Neuronal stem cell (in vitro differentiated cells): ENCODE measurements at regions not wholly inside any gene's neighbourhood (a gene's known extent, or its start where the extent isn't known, plus 50 kb on each side); places are given as distances from the start of the nearest gene placed in this dataset.

ENCODE experiments used
- DNase-seq: peaks from one replicate; pipeline ENCODE4 v3.0.0-alpha.2; 2013; ENCODE audit warnings: low spot score
- H2AFZ ChIP-seq: one replicate; pipeline ENCODE4 v1.6.1; 2013; ENCODE audit warnings: mild to moderate bottlenecking, low read length, inconsistent platforms
- H2AK5ac ChIP-seq: 2 replicates; pipeline ENCODE4 v1.6.1; 2013; ENCODE audit warnings: low read depth, mild to moderate bottlenecking, inconsistent platforms, low read length, moderate library complexity, mixed read lengths
- H2BK120ac ChIP-seq: 2 replicates; pipeline ENCODE4 v1.6.1; 2013; ENCODE audit warnings: low read depth, mild to moderate bottlenecking, inconsistent platforms, low read length, moderate library complexity, mixed read lengths
- H2BK12ac ChIP-seq: one replicate; pipeline ENCODE4 v1.6.1; 2013; ENCODE audit warnings: low read length, inconsistent platforms
- H2BK15ac ChIP-seq: 2 replicates; pipeline ENCODE4 v1.6.1; 2013; ENCODE audit warnings: mild to moderate bottlenecking, low read length, inconsistent platforms, mixed read lengths
- H2BK5ac ChIP-seq: one replicate; pipeline ENCODE4 v1.6.1; 2013; ENCODE audit warnings: inconsistent platforms, mild to moderate bottlenecking, low read length, moderate library complexity
- H3K14ac ChIP-seq: one replicate; pipeline ENCODE4 v1.6.1; 2013; ENCODE audit warnings: low read length, inconsistent platforms
- H3K18ac ChIP-seq: 2 replicates; pipeline ENCODE4 v1.6.1; 2013; ENCODE audit warnings: low read length, inconsistent platforms
- H3K23ac ChIP-seq: 2 replicates; pipeline ENCODE4 v1.6.1; 2013; ENCODE audit warnings: low read depth, mild to moderate bottlenecking, mixed read lengths, low read length, inconsistent platforms; ENCODE audit not compliant: poor library complexity
- H3K27ac ChIP-seq: replicated peaks from 3 replicates; pipeline ENCODE4 v1.5.1; 2013; ENCODE audit warnings: low read length, inconsistent platforms
- H3K27me3 ChIP-seq, 3 experiments: 2 replicates each; pipeline ENCODE4 v1.6.1; 2013; ENCODE audit warnings: low read length in 3 of 3, mild to moderate bottlenecking in 2 of 3, inconsistent platforms in 1 of 3, low read depth in 1 of 3, mixed read lengths in 1 of 3, moderate library complexity in 1 of 3; ENCODE audit not compliant: control insufficient read depth in 3 of 3, insufficient read depth in 3 of 3
- H3K36me3 ChIP-seq, 2 donors: replicated peaks in 1 of 2; 2 replicates each; pipeline ENCODE4 v1.6.1; 2013; ENCODE audit warnings: low read length in 2 of 2; ENCODE audit not compliant: control insufficient read depth in 2 of 2, insufficient read depth in 2 of 2
- H3K4ac ChIP-seq: 2 replicates; pipeline ENCODE4 v1.6.1; 2013; ENCODE audit warnings: inconsistent platforms, mild to moderate bottlenecking, low read length, moderate library complexity
- H3K4me1 ChIP-seq, 2 donors: 1 replicate in 1 of 2; 2 replicates in 1 of 2; pipeline ENCODE4 v1.6.1; 2013; ENCODE audit warnings: low read length in 2 of 2, low read depth in 1 of 2; ENCODE audit not compliant: control insufficient read depth in 2 of 2, insufficient read depth in 1 of 2
- H3K4me2 ChIP-seq: one replicate; pipeline ENCODE4 v1.6.1; 2013; ENCODE audit warnings: mild to moderate bottlenecking, low read length, inconsistent platforms; ENCODE audit not compliant: insufficient read depth, poor library complexity, severe bottlenecking
- H3K4me3 ChIP-seq, 2 donors: 2 replicates each; pipeline ENCODE4 v1.5.1; 2013; ENCODE audit warnings: low read length in 2 of 2, mild to moderate bottlenecking in 2 of 2, inconsistent platforms in 1 of 2, moderate library complexity in 1 of 2
- H3K79me1 ChIP-seq: one replicate; pipeline ENCODE4 v1.6.1; 2013; ENCODE audit warnings: low read depth, mild to moderate bottlenecking, inconsistent platforms, low read length, moderate library complexity
- H3K9ac ChIP-seq: one replicate; pipeline ENCODE4 v1.6.1; 2013; ENCODE audit warnings: mild to moderate bottlenecking, low read depth, low read length, inconsistent platforms; ENCODE audit not compliant: poor library complexity
- H3K9me3 ChIP-seq, 2 donors: replicated peaks in 1 of 2; 2 replicates each; pipeline versions ENCODE3 to v1.6.1; 2013; ENCODE audit warnings: low read length in 2 of 2, mild to moderate bottlenecking in 2 of 2, inconsistent platforms in 1 of 2, low read depth in 1 of 2, mixed read lengths in 1 of 2, moderate library complexity in 1 of 2; ENCODE audit not compliant: control insufficient read depth in 2 of 2, insufficient read depth in 1 of 2
- H4K8ac ChIP-seq: one replicate; pipeline ENCODE4 v1.6.1; 2013; ENCODE audit warnings: low read depth, mild to moderate bottlenecking, inconsistent platforms, low read length, moderate library complexity
- H4K91ac ChIP-seq: one replicate; pipeline ENCODE4 v1.6.1; 2013; ENCODE audit warnings: low read length, low read depth, mild to moderate bottlenecking, inconsistent platforms; ENCODE audit not compliant: poor library complexity
- WGBS, 2 donors: extraction: QIAGEN DNeasy Blood & Tissue Kit; methylation state at CpG; one replicate each; pipeline ENCODE4 v1.1.7; 2013; ENCODE audit warnings: missing lambda C conversion rate in 2 of 2, mixed read lengths in 1 of 2; ENCODE audit not compliant: insufficient read length in 2 of 2, insufficient replicate concordance in 1 of 2; ENCODE audit errors: extremely low coverage in 2 of 2; 5-methylcytosine and 5-hydroxymethylcytosine counted together

GRCh38 chr3:84634668-84635067, 324.1 kb upstream of the CADM2 start:
- Histone ChIP-seq H3K79me1 (no peaks in the 10 kb centered on the region), H3K4me2 (no peak overlapping the region), H3K23ac (no peak overlapping the region), H2BK120ac (no peak overlapping the region), H3K4ac (no peak overlapping the region), H3K27me3 (no peaks in the 10 kb centered on the region), H3K9ac (no peak overlapping the region), H4K8ac (no peak overlapping the region), H3K18ac (no peak overlapping the region), H3K4me1 (no peaks in the 10 kb centered on the region), H3K27ac (no peak overlapping the region), H2AFZ (no peak overlapping the region), H4K91ac (no peak overlapping the region), H3K4me3 (no peak overlapping the region), H3K36me3 (no peaks in the 10 kb centered on the region), H2BK15ac (no peak overlapping the region), H2BK12ac (no peak overlapping the region), H2AK5ac (no peak overlapping the region), H2BK5ac (no peak overlapping the region), H3K14ac (no peak overlapping the region), H3K9me3 (no peaks in the 10 kb centered on the region)
- WGBS, 2 donors: no CpG with 5 or more reads among the region's 1 CpG
- no peak for DNase-seq

GRCh38 chr3:84637272-84637671, 321.5 kb upstream of the CADM2 start:
- no CpG with 5 or more reads among the region's 3 CpGs for WGBS, 2 donors
- H3K4ac ChIP-seq: no peak overlapping the region
- no peak overlapping the region for H3K4me2 ChIP-seq
- no peak overlapping the region for H3K14ac ChIP-seq
- H2AK5ac ChIP-seq: no peak overlapping the region
- H2AFZ ChIP-seq: no peak overlapping the region
- H3K36me3 ChIP-seq: no peaks in the 10 kb centered on the region
- no peaks in the 10 kb centered on the region for H3K4me1 ChIP-seq
- H4K91ac ChIP-seq: no peak overlapping the region
- no peaks in the 10 kb centered on the region for H3K27me3 ChIP-seq
- H3K27ac ChIP-seq: no peak overlapping the region
- no peak for DNase-seq
- H3K9me3 ChIP-seq: no peaks in the 10 kb centered on the region
- no peak overlapping the region for H2BK5ac ChIP-seq
- H3K23ac ChIP-seq: no peak overlapping the region
- no peak overlapping the region for H2BK15ac ChIP-seq
- H4K8ac ChIP-seq: no peak overlapping the region
- no peak overlapping the region for H2BK12ac ChIP-seq
- no peak overlapping the region for H2BK120ac ChIP-seq
- no peak overlapping the region for H3K4me3 ChIP-seq
- H3K9ac ChIP-seq: no peak overlapping the region
- H3K79me1 ChIP-seq: no peaks in the 10 kb centered on the region
- H3K18ac ChIP-seq: no peak overlapping the region

GRCh38 chr3:84666468-84666867, 292.3 kb upstream of the CADM2 start:
- no peak overlapping the region for H3K9ac ChIP-seq
- H4K8ac ChIP-seq: no peak overlapping the region
- H3K4me1 ChIP-seq: no peaks in the 10 kb centered on the region
- no peaks in the 10 kb centered on the region for H3K27me3 ChIP-seq
- H3K14ac ChIP-seq: no peak overlapping the region
- H3K23ac ChIP-seq: no peak overlapping the region
- no peak overlapping the region for H2BK120ac ChIP-seq
- no peak overlapping the region for H3K27ac ChIP-seq
- H2BK12ac ChIP-seq: no peak overlapping the region
- DNase-seq: no peak
- H3K4me3 ChIP-seq: no peak overlapping the region
- H3K18ac ChIP-seq: no peak overlapping the region
- H3K4ac ChIP-seq: no peak overlapping the region
- H3K9me3 ChIP-seq: no peaks in the 10 kb centered on the region
- no peaks in the 10 kb centered on the region for H3K36me3 ChIP-seq
- H4K91ac ChIP-seq: no peak overlapping the region
- no peak overlapping the region for H2AK5ac ChIP-seq
- no peak overlapping the region for H2AFZ ChIP-seq
- H2BK15ac ChIP-seq: no peak overlapping the region
- H2BK5ac ChIP-seq: no peak overlapping the region
- H3K4me2 ChIP-seq: no peak overlapping the region
- no peaks in the 10 kb centered on the region for H3K79me1 ChIP-seq

- no peak overlapping the region for H3K14ac ChIP-seq
- no peaks in the 10 kb centered on the region for H3K9me3 ChIP-seq
- no peak overlapping the region for H3K23ac ChIP-seq
- no peak overlapping the region for H2AK5ac ChIP-seq
- H3K79me1 ChIP-seq: no peaks in the 10 kb centered on the region
- no peak overlapping the region for H2BK15ac ChIP-seq
- no peak overlapping the region for H3K4me2 ChIP-seq
- no peak overlapping the region for H3K4me3 ChIP-seq
- no peak overlapping the region for H3K4ac ChIP-seq
- no peaks in the 10 kb centered on the region for H3K27me3 ChIP-seq
- H2BK5ac ChIP-seq: no peak overlapping the region
- DNase-seq: no peak
- no peak overlapping the region for H4K8ac ChIP-seq
- H2BK12ac ChIP-seq: no peak overlapping the region
- no peak overlapping the region for H4K91ac ChIP-seq
- H3K27ac ChIP-seq: no peak overlapping the region
- H3K4me1 ChIP-seq: no peaks in the 10 kb centered on the region
- no peak overlapping the region for H3K9ac ChIP-seq
- H2AFZ ChIP-seq: no peak overlapping the region
- no peak overlapping the region for H3K18ac ChIP-seq
- H2BK120ac ChIP-seq: no peak overlapping the region
- no peaks in the 10 kb centered on the region for H3K36me3 ChIP-seq
These were observed 279.6 kb upstream of the CADM2 start for GRCh38 chr3:84679211-84679610.
